Psoas muscle (tissue), 7 donors: ENCODE measurements at regions not wholly inside any gene's neighbourhood (a gene's known extent, or its start where the extent isn't known, plus 50 kb on each side); places are given as distances from the start of the nearest gene placed in this dataset.

Experiments
- ATAC-seq, 4 donors: fragments of 200-7000 bp; cut with Tn5 transposase; one replicate each; pipeline ENCODE4 v1.9.1; 2020; ENCODE audit warnings: moderate library complexity in 3 of 4, mild to moderate bottlenecking in 2 of 4
- DNase-seq, 2 donors: peaks; one replicate each; pipeline ENCODE4 v3.0.0-alpha.2; 2020
- H3K27ac ChIP-seq: fragments of 200-600 bp; one replicate; pipeline ENCODE4 v1.8.0; 2022
- H3K27me3 ChIP-seq, 3 donors: fragments of 200-600 bp in 1 of 3; one replicate each; pipeline versions ENCODE4 v1.6.1 to v1.8.0; 2013 to 2022; ENCODE audit warnings: low read length in 2 of 3, mild to moderate bottlenecking in 2 of 3, moderate library complexity in 1 of 3; ENCODE audit not compliant: insufficient read depth in 3 of 3
- H3K36me3 ChIP-seq, 2 donors: fragments of 200-600 bp in 1 of 2; one replicate each; pipeline versions ENCODE4 v1.6.1 to v1.8.0; 2013 to 2022; ENCODE audit warnings: low read depth in 1 of 2, mild to moderate bottlenecking in 1 of 2, moderate library complexity in 1 of 2; ENCODE audit not compliant: insufficient read depth in 1 of 2
- H3K4me1 ChIP-seq: fragments of 200-600 bp; one replicate; pipeline ENCODE4 v1.8.0; 2022
- H3K4me3 ChIP-seq: fragments of 200-600 bp; one replicate; pipeline ENCODE4 v1.8.0; 2022; ENCODE audit warnings: mild to moderate bottlenecking
- H3K9me3 ChIP-seq: fragments of 200-600 bp; one replicate; pipeline ENCODE4 v1.8.0; 2022
- WGBS, 3 donors: extraction: QIAGEN DNeasy Blood & Tissue Kit; methylation state at CpG; one replicate each; pipeline versions ENCODE4 v1.1.6 to v1.1.7; 2013; 5-methylcytosine and 5-hydroxymethylcytosine counted together
- intact Hi-C, 2 donors: fragments of 100-400 bp; cut with DNase I; formaldehyde crosslinking; loops; one replicate each; pipeline versions ENCODE4 v1.11.0 to v1.14.2; 2022
- TF ChIP-seq, protein P1 (sequence below): fragments of 200-600 bp; IDR thresholded peaks from one replicate; pipeline ENCODE4 v1.8.0; 2022; ENCODE audit warnings: antibody characterized with exemption
- donor health status: healthy with polysubstance abuse.
- donor health status: DM: no; HTN: no; CAD: no; lungs with moderate emphysema.
- donor health status: Bipolar disorder and iron deficiency.
- donor health status: healthy.
- donor health status: DM: yes; HTN: yes; CAD: no.
- donor health status: DM: no; HTN: no; CAD: no.
- donor health status: DM: yes; HTN: yes; CAD: no.

- H3K36me3 ChIP-seq = no peaks in the 10 kb centered on the region
- no peaks in the 10 kb centered on the region for H3K9me3 ChIP-seq
- intact Hi-C loops = loop anchor here in 1 of 2 donors (10.0 kb wide), 1 partner anchor 1150 kb away; no protein-coding TSS in a partner anchor
- WGBS, 3 donors = 39 to 61% (median 44%) methylated on average over 5 of the region's 5 CpGs
- no peaks in the 10 kb centered on the region for H3K27me3 ChIP-seq
- ATAC-seq (no peak), DNase-seq (no peak)
- no peaks in the 10 kb centered on the region for H3K4me1 ChIP-seq
- TF ChIP-seq, protein P1, sequence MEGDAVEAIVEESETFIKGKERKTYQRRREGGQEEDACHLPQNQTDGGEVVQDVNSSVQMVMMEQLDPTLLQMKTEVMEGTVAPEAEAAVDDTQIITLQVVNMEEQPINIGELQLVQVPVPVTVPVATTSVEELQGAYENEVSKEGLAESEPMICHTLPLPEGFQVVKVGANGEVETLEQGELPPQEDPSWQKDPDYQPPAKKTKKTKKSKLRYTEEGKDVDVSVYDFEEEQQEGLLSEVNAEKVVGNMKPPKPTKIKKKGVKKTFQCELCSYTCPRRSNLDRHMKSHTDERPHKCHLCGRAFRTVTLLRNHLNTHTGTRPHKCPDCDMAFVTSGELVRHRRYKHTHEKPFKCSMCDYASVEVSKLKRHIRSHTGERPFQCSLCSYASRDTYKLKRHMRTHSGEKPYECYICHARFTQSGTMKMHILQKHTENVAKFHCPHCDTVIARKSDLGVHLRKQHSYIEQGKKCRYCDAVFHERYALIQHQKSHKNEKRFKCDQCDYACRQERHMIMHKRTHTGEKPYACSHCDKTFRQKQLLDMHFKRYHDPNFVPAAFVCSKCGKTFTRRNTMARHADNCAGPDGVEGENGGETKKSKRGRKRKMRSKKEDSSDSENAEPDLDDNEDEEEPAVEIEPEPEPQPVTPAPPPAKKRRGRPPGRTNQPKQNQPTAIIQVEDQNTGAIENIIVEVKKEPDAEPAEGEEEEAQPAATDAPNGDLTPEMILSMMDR = no peak
- no peak overlapping the region for H3K4me3 ChIP-seq
- H3K27ac ChIP-seq = no peak overlapping the region
Observed at GRCh38 chr11:121775276-121775675, 322.5 kb upstream of the SORL1-AS1 start.

GRCh38 chr11:121773076-121773475 lies 320.3 kb upstream of the SORL1-AS1 start:
- H3K27me3 ChIP-seq = peaks cover 0 to 2% (median 0%) of the 10 kb centered on the region in 3 donors
- DNase-seq (no peak), ATAC-seq (no peak)
- H3K36me3 ChIP-seq = no peaks in the 10 kb centered on the region
- no peaks in the 10 kb centered on the region for H3K9me3 ChIP-seq
- TF ChIP-seq, protein P1 = no peak
- no peak overlapping the region for H3K27ac ChIP-seq
- WGBS, 3 donors = 69 to 75% (median 71%) methylated on average over 2 of the region's 2 CpGs
- intact Hi-C loops = loop anchor here in 1 of 2 donors (10.0 kb wide), 1 partner anchor 1152 kb away; no protein-coding TSS in a partner anchor
- H3K4me1 ChIP-seq = no peaks in the 10 kb centered on the region
- H3K4me3 ChIP-seq = no peak overlapping the region

DNA sequence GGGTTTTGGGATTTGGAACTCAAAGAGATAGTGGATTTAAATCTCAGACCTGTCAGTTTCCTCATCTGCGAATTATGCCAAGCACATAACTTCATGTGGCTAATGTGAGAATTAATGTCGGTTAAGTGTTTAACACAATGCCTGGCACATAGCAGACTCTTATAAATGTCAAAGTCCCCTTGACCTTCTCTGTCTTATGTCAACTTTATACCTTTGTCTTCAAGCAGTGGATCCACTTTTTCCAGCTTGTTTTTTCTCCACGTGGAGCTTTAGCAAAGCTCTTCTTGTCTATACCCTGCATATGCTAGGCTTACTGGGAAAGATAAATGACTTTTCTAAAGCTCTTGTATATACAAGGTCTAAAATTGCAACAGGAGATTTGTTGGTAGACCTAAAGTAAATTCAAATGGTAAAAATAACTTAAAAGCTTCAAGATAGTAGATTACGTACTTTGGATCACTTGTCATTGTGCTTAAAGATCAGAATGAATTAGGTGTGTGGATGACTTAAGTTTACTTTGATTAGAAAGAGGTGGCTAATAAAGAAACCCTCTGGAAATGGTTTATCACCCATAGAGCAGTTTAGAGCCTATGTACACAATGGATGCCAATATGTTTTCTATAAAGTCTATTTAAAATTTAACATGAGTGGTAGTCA lies 318.3 kb upstream of the SORL1-AS1 start:
- intact Hi-C loops = loop anchor here in 1 of 2 donors (10.0 kb wide), 1 partner anchor 1154 kb away; no protein-coding TSS in a partner anchor
- no peak for DNase-seq
- no peak overlapping the region for H3K27ac ChIP-seq

GRCh38 chr11:121769191-121769590 lies 316.4 kb upstream of the SORL1-AS1 start:
- H3K27ac ChIP-seq = no peak overlapping the region
- TF ChIP-seq, protein P1 = no peak
- ATAC-seq = no peak
- H3K9me3 ChIP-seq = no peaks in the 10 kb centered on the region
- 90 to 98% (median 93%) methylated on average over 2 of the region's 2 CpGs for WGBS, 3 donors
- H3K4me1 ChIP-seq = no peaks in the 10 kb centered on the region
- H3K27me3 ChIP-seq = peaks cover 0 to 2% (median 0%) of the 10 kb centered on the region in 3 donors
- no peak overlapping the region for H3K4me3 ChIP-seq
- intact Hi-C loops = no loop called here
- H3K36me3 ChIP-seq = no peaks in the 10 kb centered on the region
- DNase-seq = no peak

More for the DNA sequence above, 318.3 kb upstream of the SORL1-AS1 start:
- TF ChIP-seq, protein P1 = no peak
- no peaks in the 10 kb centered on the region for H3K4me1 ChIP-seq
- peaks cover 0 to 2% (median 0%) of the 10 kb centered on the region in 3 donors for H3K27me3 ChIP-seq
- no peak overlapping the region for H3K4me3 ChIP-seq
- H3K9me3 ChIP-seq = no peaks in the 10 kb centered on the region
- 88 to 92% (median 90%) methylated on average over 4 of the region's 4 CpGs for WGBS, 3 donors
- no peak for ATAC-seq
- H3K36me3 ChIP-seq = no peaks in the 10 kb centered on the region
